ENCODE measurements at regions not wholly inside any gene's neighbourhood (a gene's known extent, or its start where the extent isn't known, plus 50 kb on each side); places are given as distances from the start of the nearest gene placed in this dataset.

GRCh38 chr10:58989486-58990039 lies 186.9 kb upstream of the PHYHIPL start:
- no peaks in the 10 kb centered on the region for H3K4me1 Mint-ChIP-seq (ENCODE audit: low read depth, unreplicated experiment)
- no peak for DNase-seq
- peaks cover 10% of the 10 kb centered on the region for H3K36me3 Mint-ChIP-seq (ENCODE audit: unreplicated experiment)
- peaks cover 6% of the 10 kb centered on the region for H3K9me3 Mint-ChIP-seq (ENCODE audit: unreplicated experiment)
- no peak overlapping the region for H3K4me3 Mint-ChIP-seq (ENCODE audit: unreplicated experiment)
- H3K27ac Mint-ChIP-seq (ENCODE audit: unreplicated experiment) = no peak overlapping the region
- H3K27me3 Mint-ChIP-seq (ENCODE audit: unreplicated experiment) = no peaks in the 10 kb centered on the region
- TF ChIP-seq CTCF (IDR thresholded peaks at IDR 0.05; ENCODE audit: partially characterized antibody, unreplicated experiment) = no peak

- no peak for TF ChIP-seq CTCF (IDR thresholded peaks at IDR 0.05; ENCODE audit: partially characterized antibody, unreplicated experiment)
- H3K36me3 Mint-ChIP-seq (ENCODE audit: unreplicated experiment) = peaks cover 10% of the 10 kb centered on the region
- no peak for DNase-seq
- peaks cover 6% of the 10 kb centered on the region for H3K9me3 Mint-ChIP-seq (ENCODE audit: unreplicated experiment)
- H3K27me3 Mint-ChIP-seq (ENCODE audit: unreplicated experiment) = no peaks in the 10 kb centered on the region
- no peak overlapping the region for H3K27ac Mint-ChIP-seq (ENCODE audit: unreplicated experiment)
- H3K4me3 Mint-ChIP-seq (ENCODE audit: unreplicated experiment) = no peak overlapping the region
- H3K4me1 Mint-ChIP-seq (ENCODE audit: low read depth, unreplicated experiment) = no peaks in the 10 kb centered on the region
Measured at GRCh38 chr10:58990693-58991092, 185.8 kb upstream of the PHYHIPL start.

GRCh38 chr10:58991856-58992255 lies 184.6 kb upstream of the PHYHIPL start:
- H3K4me1 Mint-ChIP-seq (ENCODE audit: low read depth, unreplicated experiment) = no peaks in the 10 kb centered on the region
- H3K4me3 Mint-ChIP-seq (ENCODE audit: unreplicated experiment) = no peak overlapping the region
- H3K36me3 Mint-ChIP-seq (ENCODE audit: unreplicated experiment) = peaks cover 10% of the 10 kb centered on the region
- H3K27me3 Mint-ChIP-seq (ENCODE audit: unreplicated experiment) = no peaks in the 10 kb centered on the region
- TF ChIP-seq CTCF (IDR thresholded peaks at IDR 0.05; ENCODE audit: partially characterized antibody, unreplicated experiment) = no peak
- no peak overlapping the region for H3K27ac Mint-ChIP-seq (ENCODE audit: unreplicated experiment)
- DNase-seq = no peak
- peaks cover 6% of the 10 kb centered on the region for H3K9me3 Mint-ChIP-seq (ENCODE audit: unreplicated experiment)

- DNase-seq = no peak
- no peak overlapping the region for H3K4me3 Mint-ChIP-seq (ENCODE audit: unreplicated experiment)
- H3K4me1 Mint-ChIP-seq (ENCODE audit: low read depth, unreplicated experiment) = no peaks in the 10 kb centered on the region
- peaks cover 10% of the 10 kb centered on the region for H3K36me3 Mint-ChIP-seq (ENCODE audit: unreplicated experiment)
- H3K9me3 Mint-ChIP-seq (ENCODE audit: unreplicated experiment) = peaks cover 6% of the 10 kb centered on the region
- TF ChIP-seq CTCF (IDR thresholded peaks at IDR 0.05; ENCODE audit: partially characterized antibody, unreplicated experiment) = no peak
- H3K27me3 Mint-ChIP-seq (ENCODE audit: unreplicated experiment) = no peaks in the 10 kb centered on the region
- H3K27ac Mint-ChIP-seq (ENCODE audit: unreplicated experiment) = no peak overlapping the region
Measured at GRCh38 chr10:58992830-58993460, 183.5 kb upstream of the PHYHIPL start.

DNA sequence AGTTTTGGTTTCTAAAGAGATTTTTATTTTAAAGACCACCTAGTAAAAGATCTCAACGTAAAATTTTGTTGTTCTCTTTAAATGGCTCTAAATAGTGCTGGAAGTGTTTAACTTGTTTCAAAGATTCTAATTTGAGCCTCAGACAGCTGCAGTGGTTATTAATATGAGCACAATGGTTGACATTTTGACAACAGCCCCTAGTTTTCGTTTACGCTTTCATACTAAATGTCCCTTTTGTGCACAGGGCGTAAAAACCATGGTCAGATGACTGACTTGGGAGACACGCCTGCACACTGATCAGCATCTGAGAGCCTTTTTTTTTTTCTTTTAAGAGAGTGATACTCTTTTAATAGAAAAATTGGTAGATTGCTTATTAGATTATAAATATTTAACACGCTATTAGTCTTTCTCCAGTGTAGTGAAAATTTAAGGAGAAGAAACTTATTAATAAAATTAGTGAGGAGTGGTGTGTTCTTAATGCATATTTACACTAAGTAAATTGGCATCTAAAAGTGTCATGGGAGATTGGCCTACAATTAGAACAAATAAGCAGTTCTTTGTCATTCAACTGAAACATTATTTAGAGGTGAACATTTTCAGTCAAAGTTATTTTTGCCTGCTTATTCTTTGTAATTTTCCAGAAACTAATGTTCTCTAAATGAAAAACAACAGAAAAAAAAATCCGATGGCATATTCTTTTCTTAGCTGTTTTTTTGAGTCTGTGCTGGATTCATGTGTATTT lies 182.8 kb upstream of the PHYHIPL start:
- H3K27me3 Mint-ChIP-seq (ENCODE audit: unreplicated experiment) = no peaks in the 10 kb centered on the region

More for the DNA sequence above, 182.8 kb upstream of the PHYHIPL start:
- Mint-ChIP-seq H3K27ac (ENCODE audit: unreplicated experiment) (no peak overlapping the region), H3K9me3 (ENCODE audit: unreplicated experiment) (peaks cover 6% of the 10 kb centered on the region), H3K36me3 (ENCODE audit: unreplicated experiment) (peaks cover 10% of the 10 kb centered on the region), H3K4me1 (ENCODE audit: low read depth, unreplicated experiment) (no peaks in the 10 kb centered on the region), H3K4me3 (ENCODE audit: unreplicated experiment) (no peak overlapping the region)
- no peak for TF ChIP-seq CTCF (IDR thresholded peaks at IDR 0.05; ENCODE audit: partially characterized antibody, unreplicated experiment)
- DNase-seq = no peak

Data from glutamatergic neuron (in vitro differentiated cells).